Fibroblast of the aortic adventitia (primary cell): ENCODE measurements at regions not wholly inside any gene's neighbourhood (a gene's known extent, or its start where the extent isn't known, plus 50 kb on each side); places are given as distances from the start of the nearest gene placed in this dataset.

Experiments used
- DNase-seq: peaks from one replicate; pipeline ENCODE4 v3.0.0-alpha.2; 2010; ENCODE audit warnings: low read depth
- H3K4me3 ChIP-seq: 2 replicates; pipeline ENCODE4 v1.5.1; 2011; ENCODE audit warnings: low read depth, mild to moderate bottlenecking, control low read depth, low read length, moderate library complexity
- TF ChIP-seq, protein P1 (sequence below): IDR thresholded peaks from 2 replicates; pipeline ENCODE4 v1.5.1; 2011; ENCODE audit warnings: mild to moderate bottlenecking, low read length, control low read depth, inconsistent platforms; ENCODE audit not compliant: insufficient read depth

DNA sequence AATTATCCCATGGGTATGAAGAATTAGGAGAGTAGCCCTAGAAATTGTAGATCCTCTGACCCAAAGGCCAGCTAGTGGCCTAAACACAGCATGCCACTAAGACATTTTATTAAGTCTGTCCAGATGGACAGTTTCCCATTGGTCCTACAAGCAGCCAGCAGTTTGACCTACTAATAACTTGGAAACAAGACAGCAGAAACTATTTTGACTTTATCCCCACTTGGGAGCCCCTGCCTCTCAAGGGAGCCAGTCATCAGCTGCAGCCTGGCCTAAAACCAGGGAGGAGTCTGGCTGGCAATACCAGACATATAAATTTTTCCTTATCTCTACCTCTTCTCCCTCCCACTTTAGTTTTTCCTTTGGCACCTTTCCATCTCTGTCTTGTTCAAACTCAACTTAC is 222.6 kb upstream of the KCTD3 start:
- DNase-seq: no peak
- H3K4me3 ChIP-seq: no peak overlapping the region
- TF ChIP-seq, protein P1, sequence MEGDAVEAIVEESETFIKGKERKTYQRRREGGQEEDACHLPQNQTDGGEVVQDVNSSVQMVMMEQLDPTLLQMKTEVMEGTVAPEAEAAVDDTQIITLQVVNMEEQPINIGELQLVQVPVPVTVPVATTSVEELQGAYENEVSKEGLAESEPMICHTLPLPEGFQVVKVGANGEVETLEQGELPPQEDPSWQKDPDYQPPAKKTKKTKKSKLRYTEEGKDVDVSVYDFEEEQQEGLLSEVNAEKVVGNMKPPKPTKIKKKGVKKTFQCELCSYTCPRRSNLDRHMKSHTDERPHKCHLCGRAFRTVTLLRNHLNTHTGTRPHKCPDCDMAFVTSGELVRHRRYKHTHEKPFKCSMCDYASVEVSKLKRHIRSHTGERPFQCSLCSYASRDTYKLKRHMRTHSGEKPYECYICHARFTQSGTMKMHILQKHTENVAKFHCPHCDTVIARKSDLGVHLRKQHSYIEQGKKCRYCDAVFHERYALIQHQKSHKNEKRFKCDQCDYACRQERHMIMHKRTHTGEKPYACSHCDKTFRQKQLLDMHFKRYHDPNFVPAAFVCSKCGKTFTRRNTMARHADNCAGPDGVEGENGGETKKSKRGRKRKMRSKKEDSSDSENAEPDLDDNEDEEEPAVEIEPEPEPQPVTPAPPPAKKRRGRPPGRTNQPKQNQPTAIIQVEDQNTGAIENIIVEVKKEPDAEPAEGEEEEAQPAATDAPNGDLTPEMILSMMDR: no peak

DNA sequence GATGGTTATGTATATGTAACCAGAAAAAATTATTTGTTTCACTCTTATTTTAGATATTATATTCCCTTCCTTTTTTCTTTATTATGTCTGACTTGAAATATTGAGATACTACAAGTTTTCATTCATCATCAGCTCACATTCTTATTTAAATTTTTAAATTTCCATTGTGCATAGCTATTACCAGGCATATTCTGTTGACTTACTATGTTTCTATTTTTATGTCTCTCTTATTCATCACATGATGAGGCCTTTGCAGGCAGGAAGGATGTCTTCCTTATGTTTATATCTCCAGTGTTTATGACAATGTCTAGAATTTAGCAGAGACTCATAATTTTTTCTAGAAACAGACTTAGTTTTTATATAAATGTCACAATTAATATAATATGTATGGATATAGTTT is 221.9 kb upstream of the KCTD3 start:
- H3K4me3 ChIP-seq: no peak overlapping the region
- TF ChIP-seq, protein P1: no peak
- DNase-seq: no peak

DNA sequence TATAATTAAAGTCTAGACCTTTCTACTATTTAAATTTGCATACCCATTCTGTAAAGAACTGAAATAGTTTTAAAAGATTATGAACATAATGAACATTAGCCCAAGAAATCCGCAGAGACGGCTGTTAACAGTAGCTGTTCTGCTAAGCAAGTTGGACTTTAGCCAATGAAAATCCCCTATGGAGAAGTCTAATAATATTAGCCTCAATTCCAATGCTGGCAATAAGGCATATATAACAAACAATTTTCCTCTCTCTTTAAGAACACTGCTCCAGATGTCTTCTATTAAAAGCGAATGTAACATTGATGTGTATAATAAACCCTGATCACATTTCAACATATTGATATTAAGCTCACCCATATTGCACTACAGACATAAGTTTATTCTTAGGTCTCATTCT is 221.3 kb upstream of the KCTD3 start:
- DNase-seq: no peak
- H3K4me3 ChIP-seq: no peak overlapping the region
- TF ChIP-seq, protein P1: no peak

DNA sequence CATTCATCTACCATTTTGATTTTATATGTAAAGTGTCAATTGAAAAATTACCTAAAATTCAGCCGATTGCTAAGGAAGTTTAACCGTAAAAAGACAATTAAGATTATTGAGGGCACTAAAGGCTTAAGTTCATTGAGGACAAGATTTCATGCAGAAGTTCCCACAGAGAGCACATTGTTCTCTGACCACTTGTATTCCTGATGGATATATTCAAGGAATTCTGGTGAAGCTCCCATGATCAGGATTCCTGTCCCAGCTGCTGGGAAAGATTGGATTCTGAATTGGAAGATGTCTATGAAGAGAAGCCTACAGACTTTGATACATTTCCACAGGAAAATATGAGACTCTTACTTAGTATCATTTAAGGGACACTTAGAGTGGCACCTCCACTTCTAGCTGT is 209.2 kb upstream of the KCTD3 start:
- DNase-seq: no peak
- H3K4me3 ChIP-seq: no peak overlapping the region
- TF ChIP-seq, protein P1: no peak

DNA sequence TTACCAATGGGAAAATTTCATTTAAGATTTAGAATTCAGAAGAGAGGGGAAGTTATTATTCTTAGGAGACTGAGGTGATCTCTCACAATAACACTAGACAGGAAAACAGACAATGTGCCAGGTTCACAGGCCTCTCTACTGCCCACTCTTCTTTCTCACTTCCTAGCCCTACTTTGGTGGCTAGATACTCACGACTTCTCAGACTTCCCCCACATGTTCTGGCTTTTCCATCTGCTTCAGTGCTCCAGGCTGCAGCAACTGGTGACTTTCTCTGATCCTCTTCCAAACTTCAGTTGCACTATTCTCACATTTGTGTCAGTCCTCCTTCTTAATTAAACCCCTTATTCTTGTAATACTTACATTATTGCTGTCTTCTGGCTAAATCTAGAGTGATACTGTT is 208.7 kb upstream of the KCTD3 start:
- no peak for DNase-seq
- no peak overlapping the region for H3K4me3 ChIP-seq
- TF ChIP-seq, protein P1: no peak

DNA sequence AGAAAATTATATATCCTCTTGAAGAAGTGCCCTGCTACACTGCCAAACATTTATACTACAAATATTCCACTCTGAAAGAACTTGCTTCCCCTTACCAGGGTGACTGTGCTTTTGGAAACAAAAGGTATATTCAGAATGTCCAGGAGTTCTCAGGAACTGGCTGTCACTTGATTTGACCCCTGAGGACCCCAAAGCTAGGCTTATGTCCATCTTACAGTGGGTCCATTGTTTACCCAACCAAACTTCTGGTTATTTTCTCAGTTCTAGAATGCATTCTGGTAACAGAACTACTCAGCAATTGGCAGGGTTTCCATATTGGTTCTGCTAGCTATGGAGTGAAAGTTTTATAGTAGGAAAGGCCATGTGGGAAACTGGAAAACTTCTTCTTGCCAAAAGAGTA is 207.1 kb upstream of the KCTD3 start:
- no peak for DNase-seq
- no peak overlapping the region for H3K4me3 ChIP-seq
- TF ChIP-seq, protein P1: no peak

DNA sequence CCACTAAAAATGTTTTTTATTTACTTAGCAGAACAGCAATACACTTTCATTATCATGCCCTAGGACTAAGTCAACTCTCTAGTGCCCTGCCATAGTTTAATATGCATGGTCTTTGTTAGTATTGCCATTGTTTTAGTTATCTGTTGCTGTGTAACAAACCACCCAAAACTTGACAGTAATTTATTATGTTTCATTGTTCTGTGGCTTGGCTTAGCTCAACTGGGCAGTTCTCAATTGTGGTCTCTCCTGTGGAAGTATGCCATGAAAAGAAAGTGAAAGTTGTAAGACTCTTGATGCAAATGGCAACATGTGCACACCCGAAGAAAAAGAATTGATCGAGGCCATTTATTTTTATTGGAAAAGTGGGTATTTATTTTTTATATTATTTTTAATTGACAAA is 206.3 kb upstream of the KCTD3 start:
- TF ChIP-seq, protein P1: no peak
- H3K4me3 ChIP-seq: no peak overlapping the region
- peak; percentile 70 for DNase-seq
